HCT116 (cell line): ENCODE measurements at regions not wholly inside any gene's neighbourhood (a gene's known extent, or its start where the extent isn't known, plus 50 kb on each side); places are given as distances from the start of the nearest gene placed in this dataset.

ENCODE experiments used
- ATAC-seq: fragments of 200-7000 bp; cut with Tn5 transposase; 2 replicates; pipeline ENCODE4 v1.9.1; 2020; ENCODE audit warnings: mild to moderate bottlenecking, moderate library complexity
- BruUV-seq: library from RNA; stranded (reverse); fragments of 400-500 nt; replicated peaks from 2 replicates; lab custom pipeline; 2021; lab: Mats Ljungman, UMichigan
- CTCF ChIA-PET: fragments of 300-600 bp; sonication (Branson Sonifier 250); formaldehyde crosslinking; loops from one replicate; lab custom pipeline; 2021; ENCODE audit warnings: antibody characterized with exemption; lab: Charles Lee
- POLR2A ChIA-PET: fragments of 300-600, 350-600 bp; sonication (Branson Sonifier 250); formaldehyde crosslinking; loops from one replicate; lab custom pipeline; 2021; ENCODE audit warnings: antibody characterized with exemption; lab: Charles Lee
- RAD21 ChIA-PET, 2 experiments: fragments of 300-600 bp; sonication (Branson Sonifier 250); formaldehyde crosslinking; loops; one replicate each; lab custom pipeline; 2023; ENCODE audit warnings: low total read pairs in 2 of 2; ENCODE audit not compliant: uncharacterized antibody in 2 of 2, unreplicated experiment in 2 of 2, low non-redundant PET in 1 of 2; lab: Charles Lee
- DNase-seq: peaks from one replicate; pipeline ENCODE4 v3.0.0-alpha.2; 2010; ENCODE audit warnings: low read depth, low spot score
- H2AFZ ChIP-seq: fragments of 200-600 bp; shearing (Covaris generic), sonication (generic); 2 replicates; pipeline ENCODE4 v1.6.1; 2017; ENCODE audit warnings: low read depth, mixed run types, mixed read lengths, antibody characterized with exemption, low read length; ENCODE audit not compliant: poor library complexity, severe bottlenecking
- H3K27ac ChIP-seq: 2 replicates; pipeline ENCODE4 v1.5.1; 2012; ENCODE audit warnings: low read depth, low read length
- H3K27me3 ChIP-seq: fragments of 200-600 bp; sonication (generic); 2 replicates; pipeline ENCODE4 v1.6.1; 2016; ENCODE audit warnings: mixed run types, low read length, mixed read lengths; ENCODE audit not compliant: insufficient read depth
- H3K36me3 ChIP-seq, 2 experiments: fragments of 200-500 bp in 1 of 2; fragments of 200-600 bp in 1 of 2; sonication (Bioruptor generic) in 1 of 2; sonication (generic) in 1 of 2; 2 replicates each; pipeline versions ENCODE4 v1.5.1 to v1.6.1; 2014 to 2016; ENCODE audit warnings: low read length in 2 of 2, inconsistent platforms in 1 of 2, mixed read lengths in 1 of 2, mixed run types in 1 of 2; ENCODE audit not compliant: insufficient read depth in 2 of 2, control insufficient read depth in 1 of 2
- H3K4me1 ChIP-seq, 2 experiments: fragments of 200-600 bp in 1 of 2; sonication (generic) in 1 of 2; 2 replicates each; pipeline versions ENCODE4 v1.5.1 to v1.6.1; 2012 to 2017; ENCODE audit warnings: low read length in 2 of 2, inconsistent platforms in 1 of 2, mild to moderate bottlenecking in 1 of 2, mixed read lengths in 1 of 2, mixed run types in 1 of 2, moderate library complexity in 1 of 2; ENCODE audit not compliant: insufficient read depth in 2 of 2, control insufficient read depth in 1 of 2
- H3K4me2 ChIP-seq: fragments of 200-600 bp; sonication (generic); 2 replicates; pipeline ENCODE4 v1.6.1; 2017; ENCODE audit warnings: mixed run types, low read length, mixed read lengths
- H3K4me3 ChIP-seq, 2 experiments: fragments of 200-600 bp in 1 of 2; sonication (generic) in 1 of 2; replicated peaks in 1 of 2; 2 replicates each; pipeline ENCODE4 v1.5.1; 2011 to 2016; ENCODE audit warnings: low read length in 2 of 2, control low read depth in 1 of 2, low read depth in 1 of 2, mild to moderate bottlenecking in 1 of 2, mixed read lengths in 1 of 2, mixed run types in 1 of 2
- H3K79me2 ChIP-seq: fragments of 200-600 bp; sonication (generic); 2 replicates; pipeline ENCODE4 v1.6.1; 2017; ENCODE audit warnings: mild to moderate bottlenecking, mixed run types, low read length, moderate library complexity, mixed read lengths; ENCODE audit not compliant: insufficient read depth
- H3K9ac ChIP-seq: fragments of 200-600 bp; sonication (generic); 2 replicates; pipeline ENCODE4 v1.6.1; 2016; ENCODE audit warnings: low read length, mixed read lengths
- H3K9me2 ChIP-seq: fragments of 200-600 bp; sonication (generic), shearing (Covaris generic); 2 replicates; pipeline ENCODE4 v1.6.1; 2017; ENCODE audit warnings: mixed run types, mild to moderate bottlenecking, moderate library complexity; ENCODE audit not compliant: insufficient read depth
- H3K9me3 ChIP-seq, 2 experiments: fragments of 200-500 bp in 1 of 2; fragments of 200-600 bp in 1 of 2; sonication (Bioruptor generic) in 1 of 2; sonication (generic) in 1 of 2; 2 replicates each; pipeline ENCODE4 v1.6.1; 2014 to 2017; ENCODE audit warnings: low read length in 2 of 2, mixed read lengths in 2 of 2, inconsistent platforms in 1 of 2, low read depth in 1 of 2, mild to moderate bottlenecking in 1 of 2, mixed run types in 1 of 2, moderate library complexity in 1 of 2; ENCODE audit not compliant: control insufficient read depth in 1 of 2, insufficient read depth in 1 of 2
- H4K20me1 ChIP-seq: fragments of 200-600 bp; sonication (generic), shearing (Covaris generic); 2 replicates; pipeline ENCODE4 v1.6.1; 2017; ENCODE audit warnings: mixed run types, mild to moderate bottlenecking, moderate library complexity; ENCODE audit not compliant: insufficient read depth
- ATF3 ChIP-seq: IDR thresholded peaks from 2 replicates; pipeline ENCODE4 v1.6.1; 2012
- CEBPB ChIP-seq: IDR thresholded peaks from 2 replicates; pipeline ENCODE4 v1.6.1; 2012; ENCODE audit warnings: low read depth
- EGR1 ChIP-seq: IDR thresholded peaks from 2 replicates; pipeline ENCODE4 v1.6.1; 2012; ENCODE audit warnings: low read depth
- EZH2 ChIP-seq: fragments of 200-600 bp; sonication (generic); IDR thresholded peaks from 2 replicates; pipeline ENCODE4 v1.6.1; 2017; ENCODE audit warnings: antibody characterized with exemption, mixed run types
- EZH2phosphoT487 ChIP-seq: fragments of 200-600 bp; IDR thresholded peaks from 2 replicates; pipeline ENCODE4 v1.6.1; 2018; ENCODE audit warnings: antibody characterized with exemption, borderline replicate concordance
- JUND ChIP-seq: IDR thresholded peaks from 2 replicates; pipeline ENCODE4 v1.6.1; 2012
- MAX ChIP-seq: IDR thresholded peaks from 2 replicates; pipeline ENCODE4 v1.6.1; 2012
- POLR2AphosphoS5 ChIP-seq: IDR thresholded peaks from 2 replicates; pipeline ENCODE4 v1.6.1; 2011; ENCODE audit warnings: mild to moderate bottlenecking, low read depth, low read length, moderate library complexity
- REST ChIP-seq: IDR thresholded peaks from 2 replicates; pipeline ENCODE4 v1.6.1; 2012; ENCODE audit warnings: low read depth
- SIN3A ChIP-seq: IDR thresholded peaks from 2 replicates; pipeline ENCODE4 v1.6.1; 2012; ENCODE audit warnings: low read depth
- SP1 ChIP-seq: IDR thresholded peaks from 2 replicates; pipeline ENCODE4 v1.6.1; 2012; ENCODE audit warnings: low read depth
- SRF ChIP-seq: IDR thresholded peaks from 2 replicates; pipeline ENCODE4 v1.6.1; 2012; ENCODE audit warnings: low read depth
- YY1 ChIP-seq: IDR thresholded peaks from 2 replicates; pipeline ENCODE4 v1.6.1; 2011; ENCODE audit warnings: low read length, low read depth, moderate library complexity, mild to moderate bottlenecking; ENCODE audit not compliant: insufficient replicate concordance; ENCODE audit errors: extremely low read depth
- ZBTB33 ChIP-seq: IDR thresholded peaks from 2 replicates; pipeline ENCODE4 v1.6.1; 2011; ENCODE audit warnings: mild to moderate bottlenecking, low read length, moderate library complexity; ENCODE audit not compliant: insufficient replicate concordance; ENCODE audit errors: extremely low read depth
- ZFX ChIP-seq: fragments of 450-650 bp; IDR thresholded peaks from 2 replicates; pipeline ENCODE4 v1.6.1; 2017
- ZNF274 ChIP-seq: fragments of 200-500 bp; sonication (Bioruptor generic); IDR thresholded peaks from 2 replicates; pipeline ENCODE4 v1.6.1; 2014; ENCODE audit warnings: mild to moderate bottlenecking, low read depth, low read length, inconsistent platforms
- intact Hi-C: fragments of 100-400 bp; cut with micrococcal nuclease; formaldehyde crosslinking; loops from 2 replicates; pipeline ENCODE4 v1.10.0; 2022

- ChIA-PET RAD21 (interaction anchor here in 1 of 2 experiments (0.6 kb wide), 1 partner anchor 146 kb away, joined by 3 read pairs; no protein-coding TSS in a partner anchor), POLR2A (no interaction called here), CTCF (no interaction called here)
- intact Hi-C loops = no loop called here
- no peak overlapping the region for H3K27ac ChIP-seq
- no peaks in the 10 kb centered on the region for H4K20me1 ChIP-seq
- no peak overlapping the region for H3K4me3 ChIP-seq
- peaks cover 0 to 10% of the 10 kb centered on the region in 2 experiments; a peak in 1 of 4 replicates for H3K4me1 ChIP-seq
- H2AFZ ChIP-seq = no peak overlapping the region
- no peaks in the 10 kb centered on the region for H3K9me3 ChIP-seq
- TF ChIP-seq ZFX = no peak
- no peak for TF ChIP-seq ZBTB33
- no peak for TF ChIP-seq SIN3A
- no peak for TF ChIP-seq YY1
- TF ChIP-seq EGR1 = no peak
- no peak for TF ChIP-seq JUND
- TF ChIP-seq EZH2 = no peak
- no peak for TF ChIP-seq REST
- no peak for TF ChIP-seq MAX
- no peak for TF ChIP-seq SP1
- TF ChIP-seq POLR2AphosphoS5 = no peak
- no peak for TF ChIP-seq CEBPB
- no peak for TF ChIP-seq ZNF274
- no peak for TF ChIP-seq EZH2phosphoT487
- TF ChIP-seq SRF = no peak
- no peak for TF ChIP-seq ATF3
- H3K79me2 ChIP-seq = no peaks in the 10 kb centered on the region
- no peak overlapping the region for H3K4me2 ChIP-seq
- H3K27me3 ChIP-seq = peaks cover under 1% of the 10 kb centered on the region; the same call in 1 of the 2 replicates
- no peak for DNase-seq
- no peak for ATAC-seq
- no peak overlapping the region for H3K9ac ChIP-seq
- no peaks in the 10 kb centered on the region for H3K9me2 ChIP-seq
- no peaks in the 10 kb centered on the region for H3K36me3 ChIP-seq
- no TSS peak for BruUV-seq
Observed at GRCh38 chr17:5786510-5786875, 202.2 kb upstream of the NLRP1 start.
